Endodermal cell (in vitro differentiated cells): ENCODE measurements at regions not wholly inside any gene's neighbourhood (a gene's known extent, or its start where the extent isn't known, plus 50 kb on each side); places are given as distances from the start of the nearest gene placed in this dataset.
A peak's percentile ranks its signal among the peaks of the same experiment; 100 is the strongest.

Source experiments
- DNase-seq: peaks from one replicate; pipeline ENCODE4 v3.0.0-alpha.2; 2017
- H3K27ac ChIP-seq: 2 replicates; pipeline ENCODE4 v1.5.1; 2013; ENCODE audit warnings: mild to moderate bottlenecking, low read depth, low read length, moderate library complexity
- H3K27me3 ChIP-seq: 2 replicates; pipeline ENCODE4 v1.6.1; 2013; ENCODE audit warnings: mild to moderate bottlenecking, low read length, moderate library complexity; ENCODE audit not compliant: insufficient read depth, control insufficient read depth, poor library complexity, severe bottlenecking
- H3K36me3 ChIP-seq: 2 replicates; pipeline ENCODE4 v1.7.0; 2013; ENCODE audit warnings: mild to moderate bottlenecking, low read length, moderate library complexity; ENCODE audit not compliant: control insufficient read depth, insufficient read depth
- H3K4me1 ChIP-seq: one replicate; pipeline ENCODE4 v1.7.0; 2013; ENCODE audit warnings: low read length; ENCODE audit not compliant: control insufficient read depth, insufficient read depth
- H3K4me3 ChIP-seq: 2 replicates; pipeline ENCODE4 v1.5.1; 2013; ENCODE audit warnings: mild to moderate bottlenecking, low read length, moderate library complexity
- H3K9ac ChIP-seq: 2 replicates; pipeline ENCODE4 v1.6.1; 2013; ENCODE audit warnings: mild to moderate bottlenecking, low read length, moderate library complexity; ENCODE audit not compliant: poor library complexity, severe bottlenecking; ENCODE audit errors: extremely low read depth
- H3K9me3 ChIP-seq: 2 replicates; pipeline ENCODE4 v1.6.1; 2013; ENCODE audit warnings: mild to moderate bottlenecking, low read length, moderate library complexity; ENCODE audit not compliant: control insufficient read depth
- H3K27ac Mint-ChIP-seq: 2 replicates; pipeline ENCODE4 v1.8.0; 2020; ENCODE audit warnings: mixed read lengths
- H3K27me3 Mint-ChIP-seq: 2 replicates; pipeline ENCODE4 v1.8.0; 2021; ENCODE audit warnings: mild to moderate bottlenecking, mixed read lengths; ENCODE audit not compliant: insufficient read depth
- H3K36me3 Mint-ChIP-seq: 2 replicates; pipeline ENCODE4 v1.8.0; 2020; ENCODE audit warnings: low read depth, mixed read lengths
- H3K4me1 Mint-ChIP-seq: 2 replicates; pipeline ENCODE4 v1.8.0; 2020; ENCODE audit warnings: mixed read lengths
- H3K4me3 Mint-ChIP-seq: 2 replicates; pipeline ENCODE4 v1.8.0; 2020; ENCODE audit warnings: mild to moderate bottlenecking, moderate library complexity, mixed read lengths
- H3K9me3 Mint-ChIP-seq: 2 replicates; pipeline ENCODE4 v1.8.0; 2020; ENCODE audit warnings: mild to moderate bottlenecking, mixed read lengths
- WGBS, 2 experiments: methylation state at CpG; one replicate each; pipeline versions ENCODE4 v1.1.5 to v1.1.7; 2013; ENCODE audit warnings: missing lambda C conversion rate in 2 of 2, mixed read lengths in 1 of 2; ENCODE audit not compliant: insufficient coverage in 1 of 2, insufficient read length in 1 of 2; 5-methylcytosine and 5-hydroxymethylcytosine counted together
- TF ChIP-seq, protein P1 (sequence below): fragments of 200-600 bp; sonication (generic); conservative IDR thresholded peaks from 2 replicates; pipeline ENCODE4 v1.5.0; 2021; ENCODE audit warnings: antibody characterized with exemption, mild to moderate bottlenecking

DNA sequence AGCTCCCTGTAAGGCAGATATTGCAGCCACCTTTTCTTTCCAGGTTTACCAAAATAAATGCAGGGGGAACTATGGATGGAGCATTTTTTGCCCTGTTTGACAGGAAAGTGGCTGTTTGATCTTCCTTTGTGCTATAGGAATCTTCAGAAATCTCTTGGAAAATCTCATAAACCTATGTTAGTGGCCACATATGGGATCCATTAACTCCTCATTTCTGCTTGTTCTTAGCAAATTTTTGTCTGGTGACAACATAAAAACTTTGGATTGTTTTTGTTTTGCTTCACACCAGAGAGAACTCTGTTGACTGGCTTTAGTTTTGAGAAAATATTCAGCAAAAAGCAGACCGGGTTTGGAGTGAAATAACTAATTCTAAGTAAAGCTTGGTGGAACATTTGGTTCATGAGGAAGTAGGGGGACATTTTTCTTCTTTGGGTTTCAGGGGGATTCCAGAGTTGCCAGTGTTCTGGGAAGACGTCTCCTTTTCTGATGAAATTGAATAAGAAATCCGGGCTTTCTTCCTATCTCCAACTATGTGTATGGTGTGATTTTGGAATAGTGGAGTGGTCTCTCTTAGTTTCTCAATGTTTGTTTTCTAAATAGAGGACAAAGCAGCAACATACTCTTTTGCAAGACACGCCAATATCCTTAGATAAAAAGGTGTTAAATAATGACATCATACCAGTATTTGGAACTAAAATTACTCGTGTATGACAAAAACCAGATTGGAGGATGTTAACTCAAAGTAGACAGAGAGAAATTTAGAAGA lies 174.4 kb downstream of the ICOS start:
- Mint-ChIP-seq H3K27ac (no peak overlapping the region), H3K36me3 (no peaks in the 10 kb centered on the region), H3K27me3 (no peaks in the 10 kb centered on the region), H3K9me3 (no peaks in the 10 kb centered on the region), H3K4me1 (peaks cover 46% of the 10 kb centered on the region), H3K4me3 (no peak overlapping the region)
- Histone ChIP-seq H3K4me1 (no peaks in the 10 kb centered on the region), H3K9me3 (no peaks in the 10 kb centered on the region), H3K9ac (no peak overlapping the region), H3K36me3 (no peaks in the 10 kb centered on the region), H3K4me3 (no peak overlapping the region), H3K27ac (no peak overlapping the region), H3K27me3 (no peaks in the 10 kb centered on the region)
- DNase-seq: no peak
- WGBS, 2 experiments: 85 to 100% methylated on average over 1 to 3 of the region's 5 CpGs
- TF ChIP-seq, protein P1, sequence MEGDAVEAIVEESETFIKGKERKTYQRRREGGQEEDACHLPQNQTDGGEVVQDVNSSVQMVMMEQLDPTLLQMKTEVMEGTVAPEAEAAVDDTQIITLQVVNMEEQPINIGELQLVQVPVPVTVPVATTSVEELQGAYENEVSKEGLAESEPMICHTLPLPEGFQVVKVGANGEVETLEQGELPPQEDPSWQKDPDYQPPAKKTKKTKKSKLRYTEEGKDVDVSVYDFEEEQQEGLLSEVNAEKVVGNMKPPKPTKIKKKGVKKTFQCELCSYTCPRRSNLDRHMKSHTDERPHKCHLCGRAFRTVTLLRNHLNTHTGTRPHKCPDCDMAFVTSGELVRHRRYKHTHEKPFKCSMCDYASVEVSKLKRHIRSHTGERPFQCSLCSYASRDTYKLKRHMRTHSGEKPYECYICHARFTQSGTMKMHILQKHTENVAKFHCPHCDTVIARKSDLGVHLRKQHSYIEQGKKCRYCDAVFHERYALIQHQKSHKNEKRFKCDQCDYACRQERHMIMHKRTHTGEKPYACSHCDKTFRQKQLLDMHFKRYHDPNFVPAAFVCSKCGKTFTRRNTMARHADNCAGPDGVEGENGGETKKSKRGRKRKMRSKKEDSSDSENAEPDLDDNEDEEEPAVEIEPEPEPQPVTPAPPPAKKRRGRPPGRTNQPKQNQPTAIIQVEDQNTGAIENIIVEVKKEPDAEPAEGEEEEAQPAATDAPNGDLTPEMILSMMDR: no peak

DNA sequence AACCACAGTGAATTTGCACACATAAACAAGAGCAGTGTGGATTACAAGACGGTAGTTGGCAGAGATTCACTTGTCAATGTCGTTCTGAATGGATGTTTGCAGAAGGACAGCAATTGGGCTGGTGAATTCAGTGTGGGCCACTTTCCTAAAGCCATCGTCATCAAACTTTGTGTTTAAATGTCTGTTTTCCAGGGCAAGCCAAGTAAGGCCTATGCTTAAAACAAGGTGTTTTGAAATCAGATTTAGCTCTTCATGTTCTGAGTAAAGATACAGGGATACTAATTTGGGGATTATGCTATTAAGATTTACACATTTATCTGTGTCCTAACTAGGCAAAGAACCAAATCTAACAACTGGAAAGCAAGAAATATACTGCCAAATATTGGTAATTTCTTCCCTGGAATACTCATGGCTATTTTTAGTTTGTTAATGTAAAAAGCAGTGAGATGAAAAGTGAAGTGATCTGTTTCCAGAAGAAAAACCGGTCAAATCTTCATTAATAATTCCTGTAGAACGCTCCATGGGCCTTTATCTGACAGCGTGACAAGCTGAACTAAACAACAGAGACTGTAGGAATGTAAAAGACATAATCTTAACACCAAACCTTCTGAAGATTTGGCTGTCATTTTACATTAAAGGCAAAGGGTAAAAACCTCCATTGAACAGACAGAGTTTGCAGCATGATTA lies 175.7 kb downstream of the ICOS start:
- H3K36me3 Mint-ChIP-seq: no peaks in the 10 kb centered on the region
- no peaks in the 10 kb centered on the region for H3K9me3 Mint-ChIP-seq
- H3K4me3 Mint-ChIP-seq: no peak overlapping the region
- H3K27ac Mint-ChIP-seq: no peak overlapping the region
- no peak for DNase-seq
- no peaks in the 10 kb centered on the region for H3K4me1 ChIP-seq
- no peak overlapping the region for H3K4me3 ChIP-seq
- WGBS, 2 experiments: 90 to 92% methylated on average over 5 to 6 of the region's 6 CpGs
- H3K4me1 Mint-ChIP-seq: peaks cover 50% of the 10 kb centered on the region
- H3K27ac ChIP-seq: no peak overlapping the region
- H3K27me3 ChIP-seq: no peaks in the 10 kb centered on the region
- H3K27me3 Mint-ChIP-seq: no peaks in the 10 kb centered on the region
- H3K9ac ChIP-seq: no peak overlapping the region
- TF ChIP-seq, protein P1: no peak
- no peaks in the 10 kb centered on the region for H3K36me3 ChIP-seq
- no peaks in the 10 kb centered on the region for H3K9me3 ChIP-seq

DNA sequence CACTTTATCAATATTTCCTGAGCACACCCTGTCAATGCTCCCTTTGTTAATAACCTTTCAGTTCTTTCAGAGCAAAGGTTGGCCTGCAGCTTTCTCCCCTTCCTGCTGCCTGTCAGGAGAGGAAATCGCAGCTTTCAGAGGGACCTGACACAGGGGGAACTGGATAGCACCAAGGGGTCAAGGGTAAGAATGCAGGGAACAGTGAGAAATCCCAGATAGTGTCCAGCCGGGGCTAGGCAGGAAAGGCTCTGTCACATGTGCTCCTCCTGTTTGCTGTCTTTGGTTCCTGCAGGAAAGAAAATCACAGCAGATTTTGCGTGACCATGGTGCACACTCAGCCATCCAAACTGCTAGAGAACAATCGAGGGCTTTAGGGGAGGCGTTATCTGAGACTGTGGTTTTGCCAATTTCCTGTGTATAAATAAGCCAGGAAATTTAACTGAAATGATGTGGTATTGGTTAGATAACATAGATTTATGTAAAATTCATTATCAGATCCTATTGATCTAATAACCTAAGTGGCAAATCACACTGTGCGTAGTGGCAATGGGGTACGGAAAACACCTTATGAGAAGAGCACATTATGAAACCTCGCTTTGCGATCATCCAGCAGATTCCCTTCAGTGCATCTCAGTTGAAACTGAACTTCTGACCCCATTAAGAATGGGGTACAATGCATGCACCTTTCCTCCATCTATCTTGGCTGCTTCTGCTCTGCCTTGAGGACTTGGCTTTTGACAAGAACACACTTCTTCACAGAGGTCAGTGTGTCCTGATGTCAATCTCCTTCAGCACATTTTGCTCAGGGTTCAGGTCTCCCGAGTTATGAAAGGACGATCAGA lies 178.0 kb downstream of the ICOS start:
- DNase-seq: peak; percentile 56
- Mint-ChIP-seq H3K4me1 (peaks cover 38% of the 10 kb centered on the region), H3K9me3 (no peaks in the 10 kb centered on the region), H3K4me3 (no peak overlapping the region), H3K36me3 (no peaks in the 10 kb centered on the region), H3K27me3 (no peaks in the 10 kb centered on the region), H3K27ac (no peak overlapping the region)
- Histone ChIP-seq H3K9ac (no peak overlapping the region), H3K27ac (peak overlapping the region; percentile 27), H3K4me3 (no peak overlapping the region), H3K4me1 (no peaks in the 10 kb centered on the region), H3K27me3 (no peaks in the 10 kb centered on the region), H3K9me3 (no peaks in the 10 kb centered on the region), H3K36me3 (no peaks in the 10 kb centered on the region)
- WGBS, 2 experiments: 89 to 96% methylated on average over 11 of the region's 11 CpGs
- TF ChIP-seq, protein P1: peak; percentile 18
